ENCODE measurements at regions not wholly inside any gene's neighbourhood (a gene's known extent, or its start where the extent isn't known, plus 50 kb on each side); places are given as distances from the start of the nearest gene placed in this dataset.

GRCh38 chr6:8543714-8544113, 108.4 kb upstream of the SLC35B3 start:
- intact Hi-C loops (cut with micrococcal nuclease): no loop called here
- H3K4me1 Mint-ChIP-seq (ENCODE audit: low read depth): no peaks in the 10 kb centered on the region
- no peak overlapping the region for H3K4me3 Mint-ChIP-seq
- no peaks in the 10 kb centered on the region for H3K36me3 Mint-ChIP-seq (ENCODE audit: low read depth)
- no peak overlapping the region for H3K27ac Mint-ChIP-seq
- H3K27me3 Mint-ChIP-seq: no peaks in the 10 kb centered on the region
- H3K9me3 Mint-ChIP-seq: peaks cover 12% of the 10 kb centered on the region

- Mint-ChIP-seq H3K4me3 (no peak overlapping the region), H3K27me3 (no peaks in the 10 kb centered on the region), H3K4me1 (ENCODE audit: low read depth) (no peaks in the 10 kb centered on the region), H3K9me3 (peaks cover 12% of the 10 kb centered on the region), H3K27ac (no peak overlapping the region), H3K36me3 (ENCODE audit: low read depth) (no peaks in the 10 kb centered on the region)
- intact Hi-C loops (cut with micrococcal nuclease): no loop called here
Measured at GRCh38 chr6:8539453-8539852, 104.1 kb upstream of the SLC35B3 start.

- no peak overlapping the region for H3K4me3 Mint-ChIP-seq
- intact Hi-C loops (cut with micrococcal nuclease): no loop called here
- H3K9me3 Mint-ChIP-seq: peaks cover 11% of the 10 kb centered on the region
- no peaks in the 10 kb centered on the region for H3K4me1 Mint-ChIP-seq (ENCODE audit: low read depth)
- no peaks in the 10 kb centered on the region for H3K27me3 Mint-ChIP-seq
- no peak overlapping the region for H3K27ac Mint-ChIP-seq
- no peaks in the 10 kb centered on the region for H3K36me3 Mint-ChIP-seq (ENCODE audit: low read depth)
Measured at GRCh38 chr6:8536122-8536521, 100.8 kb upstream of the SLC35B3 start.

GRCh38 chr6:8535519-8535918, 100.2 kb upstream of the SLC35B3 start:
- Mint-ChIP-seq H3K27ac (no peak overlapping the region), H3K4me1 (ENCODE audit: low read depth) (no peaks in the 10 kb centered on the region), H3K4me3 (no peak overlapping the region), H3K36me3 (ENCODE audit: low read depth) (no peaks in the 10 kb centered on the region), H3K9me3 (peaks cover 5% of the 10 kb centered on the region), H3K27me3 (no peaks in the 10 kb centered on the region)
- intact Hi-C loops (cut with micrococcal nuclease): no loop called here

- no peaks in the 10 kb centered on the region for H3K4me1 Mint-ChIP-seq (ENCODE audit: low read depth)
- H3K9me3 Mint-ChIP-seq: no peaks in the 10 kb centered on the region
Measured at GRCh38 chr6:8530785-8531435, 95.6 kb upstream of the SLC35B3 start.

GRCh38 chr6:8529250-8529649, 93.9 kb upstream of the SLC35B3 start:
- Mint-ChIP-seq H3K9me3 (no peaks in the 10 kb centered on the region), H3K4me3 (no peak overlapping the region), H3K36me3 (ENCODE audit: low read depth) (no peaks in the 10 kb centered on the region), H3K27ac (no peak overlapping the region), H3K4me1 (ENCODE audit: low read depth) (no peaks in the 10 kb centered on the region), H3K27me3 (no peaks in the 10 kb centered on the region)
- intact Hi-C loops (cut with micrococcal nuclease): no loop called here

More at GRCh38 chr6:8530785-8531435, 95.6 kb upstream of the SLC35B3 start:
- intact Hi-C loops (cut with micrococcal nuclease): no loop called here
- Mint-ChIP-seq H3K4me3 (no peak overlapping the region), H3K27ac (no peak overlapping the region), H3K36me3 (ENCODE audit: low read depth) (no peaks in the 10 kb centered on the region), H3K27me3 (no peaks in the 10 kb centered on the region)

GRCh38 chr6:8527818-8528217, 92.5 kb upstream of the SLC35B3 start:
- H3K4me1 Mint-ChIP-seq (ENCODE audit: low read depth): no peaks in the 10 kb centered on the region
- intact Hi-C loops (cut with micrococcal nuclease): no loop called here
- no peaks in the 10 kb centered on the region for H3K9me3 Mint-ChIP-seq
- no peaks in the 10 kb centered on the region for H3K27me3 Mint-ChIP-seq
- no peaks in the 10 kb centered on the region for H3K36me3 Mint-ChIP-seq (ENCODE audit: low read depth)
- H3K4me3 Mint-ChIP-seq: no peak overlapping the region
- H3K27ac Mint-ChIP-seq: no peak overlapping the region

- H3K27me3 Mint-ChIP-seq: no peaks in the 10 kb centered on the region
- H3K4me3 Mint-ChIP-seq: no peak overlapping the region
- H3K9me3 Mint-ChIP-seq: no peaks in the 10 kb centered on the region
- intact Hi-C loops (cut with micrococcal nuclease): no loop called here
- no peak overlapping the region for H3K27ac Mint-ChIP-seq
- H3K4me1 Mint-ChIP-seq (ENCODE audit: low read depth): no peaks in the 10 kb centered on the region
- H3K36me3 Mint-ChIP-seq (ENCODE audit: low read depth): no peaks in the 10 kb centered on the region
Measured at GRCh38 chr6:8526624-8527023, 91.3 kb upstream of the SLC35B3 start.

- Mint-ChIP-seq H3K4me3 (no peak overlapping the region), H3K36me3 (ENCODE audit: low read depth) (no peaks in the 10 kb centered on the region), H3K9me3 (no peaks in the 10 kb centered on the region), H3K4me1 (ENCODE audit: low read depth) (no peaks in the 10 kb centered on the region), H3K27me3 (no peaks in the 10 kb centered on the region), H3K27ac (no peak overlapping the region)
- intact Hi-C loops (cut with micrococcal nuclease): no loop called here
Measured at GRCh38 chr6:8525370-8525769, 90.0 kb upstream of the SLC35B3 start.

GRCh38 chr6:8513174-8513573, 77.8 kb upstream of the SLC35B3 start:
- Mint-ChIP-seq H3K27me3 (no peaks in the 10 kb centered on the region), H3K4me1 (ENCODE audit: low read depth) (no peaks in the 10 kb centered on the region), H3K27ac (no peak overlapping the region), H3K36me3 (ENCODE audit: low read depth) (no peaks in the 10 kb centered on the region), H3K4me3 (no peak overlapping the region), H3K9me3 (no peaks in the 10 kb centered on the region)
- intact Hi-C loops (cut with micrococcal nuclease): no loop called here

GRCh38 chr6:8507286-8507685, 71.9 kb upstream of the SLC35B3 start:
- no peaks in the 10 kb centered on the region for H3K36me3 Mint-ChIP-seq (ENCODE audit: low read depth)
- no peaks in the 10 kb centered on the region for H3K27me3 Mint-ChIP-seq
- H3K4me3 Mint-ChIP-seq: no peak overlapping the region
- no peak overlapping the region for H3K27ac Mint-ChIP-seq
- H3K9me3 Mint-ChIP-seq: no peaks in the 10 kb centered on the region
- intact Hi-C loops (cut with micrococcal nuclease): no loop called here
- no peaks in the 10 kb centered on the region for H3K4me1 Mint-ChIP-seq (ENCODE audit: low read depth)

GRCh38 chr6:8506126-8506525, 70.8 kb upstream of the SLC35B3 start:
- Mint-ChIP-seq H3K4me1 (ENCODE audit: low read depth) (no peaks in the 10 kb centered on the region), H3K27me3 (no peaks in the 10 kb centered on the region), H3K4me3 (no peak overlapping the region), H3K36me3 (ENCODE audit: low read depth) (no peaks in the 10 kb centered on the region), H3K9me3 (no peaks in the 10 kb centered on the region), H3K27ac (no peak overlapping the region)
- intact Hi-C loops (cut with micrococcal nuclease): no loop called here

GRCh38 chr6:8499540-8499939, 64.2 kb upstream of the SLC35B3 start:
- intact Hi-C loops (cut with micrococcal nuclease): no loop called here
- Mint-ChIP-seq H3K36me3 (ENCODE audit: low read depth) (no peaks in the 10 kb centered on the region), H3K27me3 (no peaks in the 10 kb centered on the region), H3K4me1 (ENCODE audit: low read depth) (no peaks in the 10 kb centered on the region), H3K27ac (no peak overlapping the region), H3K9me3 (no peaks in the 10 kb centered on the region), H3K4me3 (no peak overlapping the region)

- H3K4me1 Mint-ChIP-seq (ENCODE audit: low read depth): no peaks in the 10 kb centered on the region
- H3K4me3 Mint-ChIP-seq: no peak overlapping the region
- H3K9me3 Mint-ChIP-seq: no peaks in the 10 kb centered on the region
- no peak overlapping the region for H3K27ac Mint-ChIP-seq
- H3K27me3 Mint-ChIP-seq: no peaks in the 10 kb centered on the region
- no peaks in the 10 kb centered on the region for H3K36me3 Mint-ChIP-seq (ENCODE audit: low read depth)
- intact Hi-C loops (cut with micrococcal nuclease): no loop called here
Measured at GRCh38 chr6:8494730-8495129, 59.4 kb upstream of the SLC35B3 start.

- H3K9me3 Mint-ChIP-seq: no peaks in the 10 kb centered on the region
- no peaks in the 10 kb centered on the region for H3K4me1 Mint-ChIP-seq (ENCODE audit: low read depth)
- intact Hi-C loops (cut with micrococcal nuclease): no loop called here
- no peaks in the 10 kb centered on the region for H3K36me3 Mint-ChIP-seq (ENCODE audit: low read depth)
- no peak overlapping the region for H3K27ac Mint-ChIP-seq
- H3K4me3 Mint-ChIP-seq: no peak overlapping the region
- no peaks in the 10 kb centered on the region for H3K27me3 Mint-ChIP-seq
Measured at GRCh38 chr6:8492536-8493133, 57.3 kb upstream of the SLC35B3 start.
